Tibial nerve (tissue), 4 donors: ENCODE measurements at regions not wholly inside any gene's neighbourhood (a gene's known extent, or its start where the extent isn't known, plus 50 kb on each side); places are given as distances from the start of the nearest gene placed in this dataset.

Source experiments
- DNase-seq, 2 donors: peaks; one replicate each; pipeline ENCODE4 v3.0.0-alpha.2; 2019; ENCODE audit warnings: low spot score in 2 of 2
- H3K27ac ChIP-seq, 4 donors: fragments of 200-600 bp; sonication (generic) in 3 of 4; one replicate each; pipeline ENCODE4 v1.5.1; 2017 to 2019; ENCODE audit warnings: mild to moderate bottlenecking in 1 of 4
- H3K27me3 ChIP-seq, 2 donors: fragments of 200-600 bp; sonication (generic) in 1 of 2; one replicate each; pipeline versions ENCODE4 v1.5.1 to v1.6.0; 2017 to 2019
- H3K36me3 ChIP-seq, 3 donors: fragments of 200-600 bp; sonication (generic); one replicate each; pipeline ENCODE4 v1.5.1; 2018 to 2019
- H3K4me1 ChIP-seq, 4 donors: fragments of 200-600 bp; sonication (generic) in 3 of 4; one replicate each; pipeline ENCODE4 v1.5.1; 2017 to 2019
- H3K4me3 ChIP-seq, 4 donors: fragments of 200-600 bp; sonication (generic) in 3 of 4; one replicate each; pipeline ENCODE4 v1.5.1; 2017 to 2019; ENCODE audit warnings: mild to moderate bottlenecking in 1 of 4, moderate library complexity in 1 of 4
- H3K9me3 ChIP-seq, 4 donors: fragments of 200-600 bp; sonication (generic) in 3 of 4; one replicate each; pipeline ENCODE4 v1.5.1; 2017 to 2019
- CTCF ChIP-seq, 5 experiments: fragments of 200-600 bp in 3 of 5; fragments of 450-650 bp in 2 of 5; sonication (generic) in 3 of 5; IDR thresholded peaks; one replicate each; pipeline ENCODE4 v1.5.1; 2016 to 2019; ENCODE audit warnings: antibody characterized with exemption in 5 of 5, mild to moderate bottlenecking in 3 of 5, moderate library complexity in 2 of 5
- EP300 ChIP-seq, 2 donors: sonication (generic); formaldehyde crosslinking; IDR thresholded peaks; one replicate each; pipeline ENCODE4 v1.6.1; 2017; ENCODE audit warnings: antibody characterized with exemption in 2 of 2, mild to moderate bottlenecking in 1 of 2
- POLR2A ChIP-seq, 2 donors: fragments of 450-650 bp; IDR thresholded peaks; one replicate each; pipeline ENCODE4 v1.6.1; 2017; ENCODE audit warnings: antibody characterized with exemption in 2 of 2, mild to moderate bottlenecking in 2 of 2, moderate library complexity in 2 of 2
- WGBS, 2 donors: methylation state at CpG; one replicate each; pipeline ENCODE4 v1.1.5; 2018; 5-methylcytosine and 5-hydroxymethylcytosine counted together

- H3K4me3 ChIP-seq, result no peak overlapping the region
- no peaks in the 10 kb centered on the region for H3K27me3 ChIP-seq
- WGBS, 2 donors, result 80 to 87% methylated on average over 2 of the region's 2 CpGs
- H3K27ac ChIP-seq, result no peak overlapping the region
- H3K36me3 ChIP-seq, result no peaks in the 10 kb centered on the region
- peaks cover 0 to 6% (median 0%) of the 10 kb centered on the region in 4 donors for H3K9me3 ChIP-seq
- TF ChIP-seq CTCF (IDR thresholded peaks at IDR 0.05), result no peak
- TF ChIP-seq POLR2A (IDR thresholded peaks at IDR 0.05), result no peak
- TF ChIP-seq EP300 (IDR thresholded peaks at IDR 0.05), result no peak
- H3K4me1 ChIP-seq, result no peaks in the 10 kb centered on the region
- no peak for DNase-seq
Measured at GRCh38 chr11:81749245-81749644, 984.4 kb downstream of the FAM181B start.

- Histone ChIP-seq H3K9me3 (peaks cover 0 to 6% (median 0%) of the 10 kb centered on the region in 4 donors), H3K27ac (no peak overlapping the region), H3K36me3 (no peaks in the 10 kb centered on the region), H3K4me1 (no peaks in the 10 kb centered on the region), H3K4me3 (no peak overlapping the region), H3K27me3 (no peaks in the 10 kb centered on the region)
- no peak for DNase-seq
- 87 to 94% methylated on average over 28 to 31 of the region's 35 CpGs for WGBS, 2 donors
- TF ChIP-seq POLR2A (IDR thresholded peaks at IDR 0.05), result no peak
- no peak for TF ChIP-seq CTCF (IDR thresholded peaks at IDR 0.05)
- no peak for TF ChIP-seq EP300 (IDR thresholded peaks at IDR 0.05)
Measured at GRCh38 chr11:81744336-81745116, 989.1 kb downstream of the FAM181B start.

GRCh38 chr11:81725701-81726100, 1008.0 kb downstream of the FAM181B start:
- Histone ChIP-seq H3K9me3 (peaks cover 0 to 15% (median 0%) of the 10 kb centered on the region in 4 donors), H3K4me3 (no peak overlapping the region), H3K4me1 (no peaks in the 10 kb centered on the region), H3K27ac (no peak overlapping the region), H3K27me3 (no peaks in the 10 kb centered on the region), H3K36me3 (no peaks in the 10 kb centered on the region)
- WGBS, 2 donors, result 81 to 86% methylated on average over 3 of the region's 3 CpGs
- no peak for TF ChIP-seq EP300 (IDR thresholded peaks at IDR 0.05)
- TF ChIP-seq CTCF (IDR thresholded peaks at IDR 0.05), result no peak
- TF ChIP-seq POLR2A (IDR thresholded peaks at IDR 0.05), result no peak
- DNase-seq, result no peak

- no peaks in the 10 kb centered on the region for H3K27me3 ChIP-seq
- H3K4me3 ChIP-seq, result no peak overlapping the region
- H3K9me3 ChIP-seq, result peaks cover 0 to 2% (median 0%) of the 10 kb centered on the region in 4 donors
- DNase-seq, result no peak
- H3K27ac ChIP-seq, result no peak overlapping the region
- TF ChIP-seq CTCF (IDR thresholded peaks at IDR 0.05), result no peak
- TF ChIP-seq POLR2A (IDR thresholded peaks at IDR 0.05), result no peak
- no peak for TF ChIP-seq EP300 (IDR thresholded peaks at IDR 0.05)
- no peaks in the 10 kb centered on the region for H3K36me3 ChIP-seq
- 89 to 95% methylated on average over 1 of the region's 1 CpG for WGBS, 2 donors
- no peaks in the 10 kb centered on the region for H3K4me1 ChIP-seq
Measured at GRCh38 chr11:81717695-81718094, 1016.0 kb downstream of the FAM181B start.

- no peaks in the 10 kb centered on the region for H3K9me3 ChIP-seq
- no peak for DNase-seq
- no peaks in the 10 kb centered on the region for H3K4me1 ChIP-seq
- no peaks in the 10 kb centered on the region for H3K27me3 ChIP-seq
- 47 to 52% methylated on average over 1 of the region's 1 CpG for WGBS, 2 donors
- H3K4me3 ChIP-seq, result no peak overlapping the region
- no peaks in the 10 kb centered on the region for H3K36me3 ChIP-seq
- no peak for TF ChIP-seq EP300 (IDR thresholded peaks at IDR 0.05)
- no peak for TF ChIP-seq POLR2A (IDR thresholded peaks at IDR 0.05)
- no peak for TF ChIP-seq CTCF (IDR thresholded peaks at IDR 0.05)
- H3K27ac ChIP-seq, result no peak overlapping the region
Measured at GRCh38 chr11:81707881-81708280, 1025.8 kb downstream of the FAM181B start.
